Sigmoid colon (tissue), 6 donors: ENCODE measurements at regions not wholly inside any gene's neighbourhood (a gene's known extent, or its start where the extent isn't known, plus 50 kb on each side); places are given as distances from the start of the nearest gene placed in this dataset.
"Not testable (repeated sequence)": the region's sequence is repeated elsewhere in the genome, so short reads cannot be mapped to it uniquely, and the experiment has no call there.

Source experiments
- DNase-seq: peaks from one replicate; pipeline ENCODE4 v3.0.0-alpha.2; 2019
- H3K27ac ChIP-seq, 4 donors: fragments of 200-600 bp; sonication (generic); one replicate each; pipeline ENCODE4 v1.5.1; 2016 to 2019; ENCODE audit warnings: mild to moderate bottlenecking in 1 of 4
- H3K27me3 ChIP-seq, 3 donors: fragments of 200-600 bp; sonication (generic); one replicate each; pipeline ENCODE4 v1.5.1; 2019; ENCODE audit warnings: mild to moderate bottlenecking in 1 of 3
- H3K36me3 ChIP-seq, 4 donors: fragments of 200-600 bp; sonication (generic); one replicate each; pipeline ENCODE4 v1.5.1; 2016 to 2019
- H3K4me1 ChIP-seq, 4 donors: fragments of 200-600 bp; sonication (generic); one replicate each; pipeline ENCODE4 v1.5.1; 2017 to 2019
- H3K4me3 ChIP-seq, 4 donors: fragments of 200-600 bp; sonication (generic); one replicate each; pipeline ENCODE4 v1.5.1; 2017 to 2019; ENCODE audit warnings: mild to moderate bottlenecking in 2 of 4, moderate library complexity in 1 of 4
- H3K9me3 ChIP-seq, 4 donors: fragments of 200-600 bp in 3 of 4; sonication (generic) in 3 of 4; one replicate each; pipeline versions ENCODE4 v1.5.1 to v1.6.1; 2013 to 2019
- EP300 ChIP-seq, 4 donors: sonication (generic); formaldehyde crosslinking; IDR thresholded peaks; one replicate each; pipeline ENCODE4 v1.6.1; 2017; ENCODE audit warnings: antibody characterized with exemption in 4 of 4
- POLR2A ChIP-seq, 2 donors: fragments of 450-650 bp; IDR thresholded peaks; one replicate each; pipeline ENCODE4 v1.6.1; 2016; ENCODE audit warnings: antibody characterized with exemption in 2 of 2, mild to moderate bottlenecking in 2 of 2, moderate library complexity in 2 of 2
- POLR2AphosphoS5 ChIP-seq, 4 donors: sonication (generic); formaldehyde crosslinking; IDR thresholded peaks; one replicate each; pipeline ENCODE4 v1.6.1; 2017; ENCODE audit warnings: antibody characterized with exemption in 4 of 4
- WGBS, 2 donors: extraction: QIAGEN DNeasy Blood & Tissue Kit; methylation state at CpG; one replicate each; pipeline ENCODE4 v1.1.7; 2013; 5-methylcytosine and 5-hydroxymethylcytosine counted together
- intact Hi-C: fragments of 100-400 bp; cut with DNase I; formaldehyde crosslinking; loops from one replicate; pipeline ENCODE4 v1.15.1; 2023
- TF ChIP-seq, protein P1 (sequence below), 4 experiments: fragments of 450-650 bp in 3 of 4; fragments of 200-600 bp in 1 of 4; IDR thresholded peaks; one replicate each; pipeline ENCODE4 v1.5.1; 2016 to 2019; ENCODE audit warnings: antibody characterized with exemption in 4 of 4, mild to moderate bottlenecking in 3 of 4, moderate library complexity in 2 of 4
- donor health status: healthy with polysubstance abuse.
- donor health status: healthy.

DNA sequence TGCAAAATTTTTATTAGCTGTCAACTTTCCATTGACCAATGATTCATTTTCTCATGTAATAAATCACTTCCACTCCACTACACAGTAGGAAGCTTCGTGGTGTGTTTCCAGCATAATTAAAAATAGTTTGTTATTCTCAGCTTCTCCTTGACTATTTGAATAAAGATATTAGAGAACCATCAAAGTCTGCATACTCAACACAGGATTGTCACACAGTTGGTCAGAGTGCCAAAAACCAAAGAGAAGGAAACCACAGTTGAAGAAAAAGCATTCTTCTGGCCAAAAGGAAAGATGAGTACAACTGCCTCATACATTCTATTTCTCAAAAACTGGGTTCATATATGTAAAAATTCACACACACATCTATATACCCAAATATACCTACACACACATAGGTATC is 455.1 kb upstream of the HSF2 start:
- Histone ChIP-seq H3K36me3 (no peaks in the 10 kb centered on the region), H3K27me3 (no peaks in the 10 kb centered on the region), H3K4me3 (no peak overlapping the region), H3K9me3 (no peaks in the 10 kb centered on the region), H3K27ac (no peak overlapping the region), H3K4me1 (no peaks in the 10 kb centered on the region)
- WGBS, 2 donors = 14 to 50% methylated on average over 1 of the region's 1 CpG
- DNase-seq = no peak
- TF ChIP-seq POLR2AphosphoS5 (IDR thresholded peaks at IDR 0.05) (no peak), POLR2A (IDR thresholded peaks at IDR 0.05) (no peak), EP300 (IDR thresholded peaks at IDR 0.05) (no peak)
- TF ChIP-seq, protein P1, sequence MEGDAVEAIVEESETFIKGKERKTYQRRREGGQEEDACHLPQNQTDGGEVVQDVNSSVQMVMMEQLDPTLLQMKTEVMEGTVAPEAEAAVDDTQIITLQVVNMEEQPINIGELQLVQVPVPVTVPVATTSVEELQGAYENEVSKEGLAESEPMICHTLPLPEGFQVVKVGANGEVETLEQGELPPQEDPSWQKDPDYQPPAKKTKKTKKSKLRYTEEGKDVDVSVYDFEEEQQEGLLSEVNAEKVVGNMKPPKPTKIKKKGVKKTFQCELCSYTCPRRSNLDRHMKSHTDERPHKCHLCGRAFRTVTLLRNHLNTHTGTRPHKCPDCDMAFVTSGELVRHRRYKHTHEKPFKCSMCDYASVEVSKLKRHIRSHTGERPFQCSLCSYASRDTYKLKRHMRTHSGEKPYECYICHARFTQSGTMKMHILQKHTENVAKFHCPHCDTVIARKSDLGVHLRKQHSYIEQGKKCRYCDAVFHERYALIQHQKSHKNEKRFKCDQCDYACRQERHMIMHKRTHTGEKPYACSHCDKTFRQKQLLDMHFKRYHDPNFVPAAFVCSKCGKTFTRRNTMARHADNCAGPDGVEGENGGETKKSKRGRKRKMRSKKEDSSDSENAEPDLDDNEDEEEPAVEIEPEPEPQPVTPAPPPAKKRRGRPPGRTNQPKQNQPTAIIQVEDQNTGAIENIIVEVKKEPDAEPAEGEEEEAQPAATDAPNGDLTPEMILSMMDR (IDR thresholded peaks at IDR 0.05) = no peak
- intact Hi-C loops = no loop called here

DNA sequence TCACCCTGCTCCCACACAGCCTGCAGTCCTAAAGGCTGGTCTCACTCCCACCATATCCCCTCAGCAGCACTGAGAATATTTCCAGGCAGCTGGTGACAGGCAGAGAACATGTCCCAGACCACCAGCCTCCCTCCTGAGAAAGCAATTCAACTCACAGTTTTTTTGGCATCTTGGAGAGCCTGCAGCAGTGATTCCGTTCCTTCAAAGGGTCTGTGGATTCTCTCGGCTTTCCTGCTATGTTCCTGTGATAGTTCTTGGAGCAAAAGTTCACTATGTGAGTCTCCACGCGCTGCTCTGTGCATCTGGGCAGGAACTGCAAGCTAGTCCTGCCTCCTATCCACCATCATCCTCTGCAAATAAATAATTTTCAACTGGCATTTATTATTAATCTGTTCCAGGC is 448.3 kb upstream of the HSF2 start:
- no peak for DNase-seq
- Histone ChIP-seq H3K27ac (peak overlapping the region; percentile 44 to 76 (median 60)), H3K9me3 (no peaks in the 10 kb centered on the region), H3K36me3 (no peaks in the 10 kb centered on the region), H3K27me3 (no peaks in the 10 kb centered on the region), H3K4me3 (no peak overlapping the region), H3K4me1 (peaks cover 0 to 17% (median 8%) of the 10 kb centered on the region in 4 donors)
- WGBS, 2 donors = 68 to 84% methylated on average over 4 of the region's 4 CpGs
- TF ChIP-seq POLR2AphosphoS5 (IDR thresholded peaks at IDR 0.05) (peak in 2 of 4 donors; percentile 40 to 53), POLR2A (IDR thresholded peaks at IDR 0.05) (no peak), EP300 (IDR thresholded peaks at IDR 0.05) (no peak)
- TF ChIP-seq, protein P1 (IDR thresholded peaks at IDR 0.05) = no peak
- intact Hi-C loops = no loop called here

DNA sequence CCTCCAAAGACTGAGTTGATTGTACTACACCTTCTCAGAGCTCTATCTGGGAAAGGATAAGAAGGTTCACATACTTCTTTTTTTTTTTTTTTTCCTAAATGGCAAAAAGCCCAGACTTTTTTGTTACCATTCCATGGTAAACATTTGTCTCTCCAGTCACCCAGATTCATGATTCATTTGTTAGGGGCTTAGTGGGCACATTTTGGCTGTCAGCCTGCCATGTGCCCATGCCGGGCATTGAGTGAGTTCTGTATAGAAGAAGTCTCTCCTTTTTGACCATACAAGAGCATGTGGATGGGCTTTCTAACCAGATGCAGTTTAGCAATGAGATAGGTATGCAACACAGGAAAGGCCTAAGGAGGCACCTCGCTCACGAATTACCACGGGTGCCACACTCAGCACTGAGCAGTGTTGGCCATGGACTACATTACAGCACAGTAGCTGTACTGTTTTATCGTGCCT is 447.5 kb upstream of the HSF2 start:
- TF ChIP-seq, protein P1 (IDR thresholded peaks at IDR 0.05) = no peak
- TF ChIP-seq EP300 (IDR thresholded peaks at IDR 0.05) = no peak
- no peak for TF ChIP-seq POLR2A (IDR thresholded peaks at IDR 0.05)
- peak in 3 of 4 donors; percentile 20 to 29 (median 22) for TF ChIP-seq POLR2AphosphoS5 (IDR thresholded peaks at IDR 0.05)
- Histone ChIP-seq H3K9me3 (no peaks in the 10 kb centered on the region), H3K36me3 (no peaks in the 10 kb centered on the region), H3K27me3 (no peaks in the 10 kb centered on the region), H3K27ac (peak overlapping the region; percentile 44 to 76 (median 60)), H3K4me3 (no peak overlapping the region), H3K4me1 (peaks cover 0 to 17% (median 8%) of the 10 kb centered on the region in 4 donors)
- 89 to 91% methylated on average over 5 of the region's 5 CpGs for WGBS, 2 donors
- DNase-seq = no peak
- intact Hi-C loops = no loop called here

DNA sequence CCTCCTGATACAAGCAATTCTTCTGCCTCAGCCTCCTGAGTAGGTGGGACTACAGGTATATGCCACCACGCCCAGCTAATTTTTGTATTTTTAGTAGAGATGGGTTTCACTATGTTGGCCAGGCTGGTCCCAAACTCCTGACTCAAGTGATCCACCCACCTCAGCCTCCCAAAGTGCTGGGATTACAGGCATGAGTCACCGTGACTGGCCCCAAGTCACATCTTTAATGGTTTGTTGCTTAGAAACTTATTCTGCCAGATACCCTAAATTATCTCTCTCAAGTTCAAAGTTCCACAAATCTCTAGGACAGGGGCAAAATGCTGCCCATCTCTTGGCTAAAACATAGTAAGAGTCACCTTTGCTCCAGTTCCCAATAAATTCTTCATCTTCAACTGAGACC is 444.1 kb upstream of the HSF2 start:
- H3K36me3 ChIP-seq, H3K27me3 ChIP-seq, H3K9me3 ChIP-seq, H3K4me3 ChIP-seq, DNase-seq, intact Hi-C loops, H3K27ac ChIP-seq: not testable (repeated sequence)
- H3K4me1 ChIP-seq = peaks cover 0 to 17% (median 8%) of the 10 kb centered on the region in 4 donors
- 73 to 85% methylated on average over 2 of the region's 2 CpGs for WGBS, 2 donors

DNA sequence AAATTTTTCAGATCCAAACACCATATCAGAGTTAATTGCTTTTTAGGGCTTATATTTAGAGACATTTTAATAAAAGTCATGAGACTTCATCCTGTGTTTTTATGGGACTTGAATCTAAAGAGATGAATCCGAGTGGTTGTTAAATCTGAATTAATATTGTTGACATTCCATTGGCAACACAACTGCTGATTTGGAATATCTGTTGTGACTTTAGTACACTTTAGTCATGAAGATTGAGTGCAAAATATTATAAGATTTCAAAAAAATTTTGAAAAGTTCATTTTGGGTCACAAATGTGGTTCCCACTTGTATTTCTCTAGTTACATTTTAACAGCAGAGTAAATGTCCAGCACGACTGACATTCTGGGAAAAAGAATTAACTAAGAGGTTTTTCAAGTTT is 442.7 kb upstream of the HSF2 start:
- intact Hi-C loops = no loop called here
- no peaks in the 10 kb centered on the region for H3K36me3 ChIP-seq
- no peak for DNase-seq
- H3K27ac ChIP-seq = no peak overlapping the region
- peaks cover 0 to 7% (median 3%) of the 10 kb centered on the region in 4 donors for H3K4me1 ChIP-seq
- no peaks in the 10 kb centered on the region for H3K9me3 ChIP-seq
- no peak overlapping the region for H3K4me3 ChIP-seq
- TF ChIP-seq POLR2A (IDR thresholded peaks at IDR 0.05) (no peak), POLR2AphosphoS5 (IDR thresholded peaks at IDR 0.05) (no peak), EP300 (IDR thresholded peaks at IDR 0.05) (no peak)
- TF ChIP-seq, protein P1 (IDR thresholded peaks at IDR 0.05) = no peak
- 47 to 56% methylated on average over 2 of the region's 2 CpGs for WGBS, 2 donors
- H3K27me3 ChIP-seq = no peaks in the 10 kb centered on the region
